Smooth muscle cell (in vitro differentiated cells): ENCODE measurements at regions not wholly inside any gene's neighbourhood (a gene's known extent, or its start where the extent isn't known, plus 50 kb on each side); places are given as distances from the start of the nearest gene placed in this dataset.

ENCODE experiments used
- DNase-seq: peaks from one replicate; lab custom pipeline; 2025; ENCODE audit not compliant: unreplicated experiment; lab: John Stamatoyannopoulos, UW
- H2AFZ ChIP-seq: fragments of 200-600 bp; sonication (generic); 2 replicates; pipeline ENCODE4 v1.6.0; 2016; ENCODE audit warnings: antibody characterized with exemption, low read depth, mild to moderate bottlenecking
- H3F3A ChIP-seq: fragments of 200-600 bp; sonication (generic); 2 replicates; pipeline ENCODE4 v1.6.0; 2017; ENCODE audit warnings: antibody characterized with exemption, low read depth
- H3K27ac ChIP-seq: fragments of 200-600 bp; sonication (generic); 2 replicates; pipeline ENCODE4 v1.5.1; 2016; ENCODE audit warnings: low read depth, mild to moderate bottlenecking
- H3K27me3 ChIP-seq: fragments of 200-600 bp; sonication (generic); 2 replicates; pipeline ENCODE4 v1.6.1; 2016; ENCODE audit warnings: low read depth, mild to moderate bottlenecking
- H3K36me3 ChIP-seq: fragments of 200-600 bp; sonication (generic); 2 replicates; pipeline ENCODE4 v1.5.1; 2016; ENCODE audit warnings: low read depth
- H3K4me1 ChIP-seq: fragments of 200-600 bp; sonication (generic); 2 replicates; pipeline ENCODE4 v1.5.1; 2016; ENCODE audit warnings: low read depth
- H3K4me2 ChIP-seq: fragments of 200-600 bp; sonication (generic); 2 replicates; pipeline ENCODE4 v1.6.0; 2016; ENCODE audit warnings: mild to moderate bottlenecking
- H3K4me3 ChIP-seq: fragments of 200-600 bp; sonication (generic); 2 replicates; pipeline ENCODE4 v1.5.1; 2016; ENCODE audit warnings: mild to moderate bottlenecking
- H3K79me2 ChIP-seq: fragments of 200-600 bp; sonication (generic); 2 replicates; pipeline ENCODE4 v1.6.0; 2016; ENCODE audit warnings: low read depth, mild to moderate bottlenecking
- H3K9ac ChIP-seq: fragments of 200-600 bp; sonication (generic); 2 replicates; pipeline ENCODE4 v1.6.0; 2016; ENCODE audit warnings: low read depth
- H3K9me3 ChIP-seq: fragments of 200-600 bp; sonication (generic); replicated peaks from 2 replicates; pipeline ENCODE4 v1.5.1; 2016; ENCODE audit warnings: low read depth
- H4K20me1 ChIP-seq: fragments of 200-600 bp; sonication (generic); 2 replicates; pipeline ENCODE4 v1.6.0; 2016; ENCODE audit warnings: low read depth
- CTCF ChIP-seq: fragments of 200-600 bp; sonication (generic); IDR thresholded peaks from 2 replicates; pipeline ENCODE4 v1.5.1; 2017; ENCODE audit warnings: borderline replicate concordance, mild to moderate bottlenecking, antibody characterized with exemption; ENCODE audit not compliant: insufficient read depth, poor library complexity, severe bottlenecking
- WGBS: methylation state at CpG from one replicate; pipeline ENCODE4 v1.1.7; 2016; ENCODE audit warnings: low lambda C conversion rate; 5-methylcytosine and 5-hydroxymethylcytosine counted together

GRCh38 chr6:66913657-66914056 lies 1206.6 kb upstream of the EYS start:
- H3K4me2 ChIP-seq, result no peak overlapping the region
- no peaks in the 10 kb centered on the region for H4K20me1 ChIP-seq
- no peaks in the 10 kb centered on the region for H3K79me2 ChIP-seq
- no peak for TF ChIP-seq CTCF
- H2AFZ ChIP-seq, result no peak overlapping the region
- H3K27me3 ChIP-seq, result no peaks in the 10 kb centered on the region
- 84% methylated on average over 2 of the region's 2 CpGs for WGBS
- H3K9ac ChIP-seq, result no peak overlapping the region
- H3F3A ChIP-seq, result no peaks in the 10 kb centered on the region
- no peaks in the 10 kb centered on the region for H3K9me3 ChIP-seq
- no peaks in the 10 kb centered on the region for H3K36me3 ChIP-seq
- H3K27ac ChIP-seq, result no peak overlapping the region
- DNase-seq, result no peak
- H3K4me3 ChIP-seq, result no peak overlapping the region
- no peaks in the 10 kb centered on the region for H3K4me1 ChIP-seq

GRCh38 chr6:66902457-66902856 lies 1195.4 kb upstream of the EYS start:
- Histone ChIP-seq H3K4me1 (no peaks in the 10 kb centered on the region), H3K79me2 (no peaks in the 10 kb centered on the region), H3K9ac (no peak overlapping the region), H3K4me3 (no peak overlapping the region), H4K20me1 (no peaks in the 10 kb centered on the region), H3K4me2 (no peak overlapping the region), H2AFZ (no peak overlapping the region), H3K27me3 (no peaks in the 10 kb centered on the region), H3K27ac (no peak overlapping the region), H3F3A (no peaks in the 10 kb centered on the region), H3K9me3 (no peaks in the 10 kb centered on the region), H3K36me3 (no peaks in the 10 kb centered on the region)
- no peak for TF ChIP-seq CTCF
- DNase-seq, result no peak
- WGBS, result 45% methylated on average over 4 of the region's 4 CpGs

- DNase-seq, result no peak
- H3K36me3 ChIP-seq, result no peaks in the 10 kb centered on the region
- H3F3A ChIP-seq, result no peaks in the 10 kb centered on the region
- no peak overlapping the region for H3K9ac ChIP-seq
- H3K4me3 ChIP-seq, result no peak overlapping the region
- H4K20me1 ChIP-seq, result no peaks in the 10 kb centered on the region
- WGBS, result 94% methylated on average over 8 of the region's 8 CpGs
- H3K4me2 ChIP-seq, result no peak overlapping the region
- no peak overlapping the region for H3K27ac ChIP-seq
- H2AFZ ChIP-seq, result no peak overlapping the region
- H3K27me3 ChIP-seq, result no peaks in the 10 kb centered on the region
- no peaks in the 10 kb centered on the region for H3K9me3 ChIP-seq
- TF ChIP-seq CTCF, result no peak
- H3K79me2 ChIP-seq, result no peaks in the 10 kb centered on the region
- H3K4me1 ChIP-seq, result no peaks in the 10 kb centered on the region
Observed at GRCh38 chr6:66900133-66901083, 1193.4 kb upstream of the EYS start.

- Histone ChIP-seq H3K4me1 (no peaks in the 10 kb centered on the region), H3K27me3 (no peaks in the 10 kb centered on the region), H3K9ac (no peak overlapping the region), H3K27ac (no peak overlapping the region), H3K79me2 (no peaks in the 10 kb centered on the region), H3K9me3 (no peaks in the 10 kb centered on the region), H3K36me3 (no peaks in the 10 kb centered on the region), H3F3A (no peaks in the 10 kb centered on the region), H3K4me2 (no peak overlapping the region), H2AFZ (no peak overlapping the region), H4K20me1 (no peaks in the 10 kb centered on the region), H3K4me3 (no peak overlapping the region)
- 94% methylated on average over 2 of the region's 2 CpGs for WGBS
- TF ChIP-seq CTCF, result no peak
- DNase-seq, result no peak
Observed at GRCh38 chr6:66897576-66897975, 1190.5 kb upstream of the EYS start.
